ENCODE measurements at regions not wholly inside any gene's neighbourhood (a gene's known extent, or its start where the extent isn't known, plus 50 kb on each side); places are given as distances from the start of the nearest gene placed in this dataset.
"Not testable (repeated sequence)": the region's sequence is repeated elsewhere in the genome, so short reads cannot be mapped to it uniquely, and the experiment has no call there.

DNA sequence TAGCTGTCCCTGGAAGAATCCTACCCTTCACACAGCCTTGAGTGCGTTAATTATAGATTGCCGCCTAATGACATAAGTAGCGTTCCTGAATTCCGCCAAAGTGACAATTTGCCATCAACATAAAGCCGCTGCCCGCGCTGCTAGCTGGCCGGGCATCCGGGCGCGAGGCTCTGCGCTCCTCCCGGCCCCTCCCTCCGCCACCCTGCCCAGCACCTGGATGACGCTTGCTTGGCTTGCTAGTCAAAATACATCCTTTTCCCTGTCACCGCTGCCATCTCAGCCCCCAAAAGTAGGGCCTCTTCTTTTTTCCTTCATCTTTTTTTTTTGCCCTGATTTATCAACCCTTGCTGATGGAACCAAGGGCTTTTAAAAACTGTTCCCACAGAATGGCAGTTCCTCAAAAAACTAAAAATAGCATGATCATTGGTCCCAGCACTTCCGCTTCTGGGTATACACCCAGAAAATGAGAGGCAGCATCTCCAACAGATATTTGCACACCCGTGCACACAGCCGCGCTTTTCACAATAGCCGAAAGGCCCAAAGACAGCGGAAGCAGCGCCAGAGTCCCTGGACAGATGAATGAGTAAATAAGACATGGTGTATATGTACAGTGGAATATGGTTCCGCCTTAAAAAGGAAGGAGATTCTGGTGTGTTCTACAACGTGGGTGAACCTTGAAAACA lies 235.2 kb downstream of the BCL11B start:
- intact Hi-C loops (cut with DNase I): no loop called here
- ATAC-seq: no peak
- DNase-seq (ENCODE audit: low spot score): no peak

DNA sequence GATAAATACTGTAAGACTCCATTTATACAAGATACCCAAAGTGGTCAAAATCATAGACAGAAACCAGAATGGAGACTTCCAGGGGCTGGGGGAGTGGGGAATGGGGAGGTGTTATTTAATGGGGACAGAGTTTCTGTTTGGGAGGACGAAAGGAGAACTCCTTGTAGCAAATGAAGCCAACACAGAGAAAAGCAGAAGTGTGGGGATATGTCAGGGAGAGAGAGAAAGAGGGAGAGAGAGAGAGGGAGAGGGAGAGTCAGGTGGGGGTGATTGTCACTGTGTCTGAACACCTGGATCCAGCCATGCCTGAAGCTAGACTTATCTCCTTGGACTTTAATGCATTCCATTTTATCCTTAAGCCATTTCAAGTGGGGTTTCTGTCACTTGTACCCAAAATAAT lies 234.7 kb downstream of the BCL11B start:
- intact Hi-C loops (cut with DNase I); DNase-seq (ENCODE audit: low spot score); ATAC-seq: not testable (repeated sequence)

DNA sequence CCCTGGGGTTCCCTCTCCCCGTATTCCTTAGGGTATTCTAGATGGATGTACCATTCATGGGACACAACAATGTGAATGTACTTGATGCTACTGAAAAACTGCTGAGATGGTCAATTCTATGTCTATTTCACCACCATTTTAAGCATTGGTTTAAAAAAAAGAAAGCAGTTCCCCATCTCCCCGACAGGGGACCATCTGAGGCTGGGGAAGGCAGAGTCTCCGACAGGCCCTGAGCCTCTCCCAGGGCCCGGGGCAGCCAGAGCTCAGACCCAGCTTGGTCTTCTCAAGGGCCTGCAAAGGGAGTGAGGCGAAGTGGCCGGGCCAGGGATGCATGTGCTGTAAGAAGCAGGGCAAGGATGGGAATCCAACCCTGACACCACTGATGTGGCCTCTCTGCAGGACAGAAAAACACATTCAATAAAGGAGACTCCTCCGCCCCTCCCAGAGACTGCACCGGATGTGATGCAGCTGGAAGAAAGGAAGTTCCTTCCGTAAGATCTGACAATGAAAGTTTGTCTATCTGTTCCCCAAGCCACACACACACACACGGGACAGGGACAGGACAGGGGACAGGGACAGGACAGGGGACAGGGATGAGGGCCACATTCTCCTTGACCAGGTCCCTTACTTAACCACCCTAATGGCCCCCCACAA lies 234.1 kb downstream of the BCL11B start:
- no peak for DNase-seq (ENCODE audit: low spot score)
- ATAC-seq: no peak
- intact Hi-C loops (cut with DNase I): no loop called here

DNA sequence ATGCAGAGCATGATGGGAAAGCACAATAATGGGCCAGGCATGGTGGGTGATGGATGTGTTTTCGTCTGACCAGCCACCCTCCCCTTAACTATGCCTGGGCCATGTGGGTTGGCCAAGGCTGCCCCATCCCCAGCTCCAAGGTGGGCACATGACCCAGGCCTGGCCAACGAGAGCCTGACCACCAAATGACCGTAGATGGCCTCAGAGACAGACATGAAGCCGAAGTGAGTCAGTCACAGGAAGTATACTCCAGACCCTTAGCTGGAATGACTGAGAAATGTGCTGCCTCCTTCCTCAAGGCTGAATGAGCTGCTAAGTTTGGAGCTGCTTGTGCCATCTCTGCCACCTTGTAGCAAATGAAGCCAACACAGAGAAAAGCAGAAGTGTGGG lies 233.6 kb downstream of the BCL11B start:
- no peak for DNase-seq (ENCODE audit: low spot score)
- intact Hi-C loops (cut with DNase I): no loop called here

DNA sequence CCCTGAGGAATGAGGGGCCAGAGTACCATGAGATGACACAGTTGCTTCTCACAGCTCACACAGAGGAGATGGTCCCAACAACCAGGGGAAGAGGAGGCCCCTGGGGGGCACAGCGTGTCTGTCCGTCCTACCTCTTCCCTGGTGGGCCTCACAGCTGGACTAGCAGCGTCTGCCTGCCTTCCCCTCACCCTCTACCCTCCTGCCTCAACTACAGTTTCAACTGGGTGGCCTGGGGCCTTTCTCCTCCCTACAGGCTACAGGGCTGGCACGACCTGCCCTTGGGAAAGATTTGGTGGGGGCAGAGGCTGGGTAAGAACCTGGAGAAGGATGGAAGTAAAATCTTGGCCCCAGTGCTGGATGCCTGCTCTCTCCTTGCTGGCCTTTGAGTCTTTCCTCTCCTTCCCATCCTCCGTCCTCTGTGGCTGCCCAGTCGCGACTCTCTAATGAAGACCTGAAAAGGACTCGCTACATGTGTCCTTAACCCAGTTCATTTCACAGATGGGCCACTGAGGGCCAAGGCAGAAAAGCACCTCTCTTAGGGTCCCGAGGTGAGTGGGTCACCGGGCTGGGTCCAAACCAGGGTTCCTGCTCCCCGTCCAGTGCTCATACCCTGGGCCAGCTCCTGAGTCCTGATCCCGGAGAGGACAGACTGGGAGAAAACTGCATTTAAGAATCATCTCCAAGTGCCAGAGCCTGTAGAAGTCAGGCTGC lies 232.5 kb downstream of the BCL11B start:
- ATAC-seq (no peak), DNase-seq (ENCODE audit: low spot score) (no peak)
- intact Hi-C loops (cut with DNase I): no loop called here

More for the DNA sequence above, 233.6 kb downstream of the BCL11B start:
- no peak for ATAC-seq

DNA sequence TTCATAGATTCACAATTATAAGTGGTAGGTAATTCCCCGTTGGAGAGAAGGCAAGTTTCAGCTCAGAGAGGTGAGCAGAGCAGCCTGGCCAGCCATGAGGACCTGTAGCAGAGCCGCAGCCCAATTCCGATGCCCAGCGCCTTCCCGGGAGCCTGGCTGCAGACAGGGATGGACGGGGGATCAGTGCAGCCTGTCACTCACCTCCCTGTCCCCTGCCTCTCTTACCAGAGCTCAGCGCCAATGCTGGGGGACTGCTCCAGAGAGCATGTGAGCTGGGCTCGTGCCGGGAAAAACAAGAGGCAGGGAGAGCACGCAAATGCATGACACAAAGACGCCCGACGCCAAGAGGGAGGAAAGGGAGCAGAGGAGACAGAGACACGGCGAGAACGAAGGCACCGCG lies 231.9 kb downstream of the BCL11B start:
- intact Hi-C loops (cut with DNase I): no loop called here
- no peak for ATAC-seq
- DNase-seq (ENCODE audit: low spot score): no peak

DNA sequence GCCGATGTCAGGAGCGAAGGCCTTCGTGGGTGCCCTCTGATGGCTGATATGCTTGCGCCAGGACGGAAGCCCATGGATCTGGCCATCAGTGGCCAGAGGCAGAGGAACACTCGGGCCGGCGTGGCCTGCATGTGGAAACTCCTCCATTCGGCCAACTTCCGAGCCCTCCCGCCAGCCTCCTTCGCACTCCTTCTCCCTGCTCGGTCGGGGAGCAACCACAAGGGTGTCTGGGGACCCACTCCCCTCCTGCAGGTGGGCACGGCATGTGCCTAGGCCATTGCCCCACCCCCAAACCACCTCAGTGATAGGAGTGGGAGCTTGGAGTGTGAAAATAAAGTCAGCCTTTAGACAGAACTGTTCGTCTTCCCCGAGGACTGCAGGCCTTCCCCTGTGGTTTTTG lies 231.3 kb downstream of the BCL11B start:
- intact Hi-C loops (cut with DNase I): no loop called here
- DNase-seq (ENCODE audit: low spot score): no peak
- ATAC-seq: no peak

DNA sequence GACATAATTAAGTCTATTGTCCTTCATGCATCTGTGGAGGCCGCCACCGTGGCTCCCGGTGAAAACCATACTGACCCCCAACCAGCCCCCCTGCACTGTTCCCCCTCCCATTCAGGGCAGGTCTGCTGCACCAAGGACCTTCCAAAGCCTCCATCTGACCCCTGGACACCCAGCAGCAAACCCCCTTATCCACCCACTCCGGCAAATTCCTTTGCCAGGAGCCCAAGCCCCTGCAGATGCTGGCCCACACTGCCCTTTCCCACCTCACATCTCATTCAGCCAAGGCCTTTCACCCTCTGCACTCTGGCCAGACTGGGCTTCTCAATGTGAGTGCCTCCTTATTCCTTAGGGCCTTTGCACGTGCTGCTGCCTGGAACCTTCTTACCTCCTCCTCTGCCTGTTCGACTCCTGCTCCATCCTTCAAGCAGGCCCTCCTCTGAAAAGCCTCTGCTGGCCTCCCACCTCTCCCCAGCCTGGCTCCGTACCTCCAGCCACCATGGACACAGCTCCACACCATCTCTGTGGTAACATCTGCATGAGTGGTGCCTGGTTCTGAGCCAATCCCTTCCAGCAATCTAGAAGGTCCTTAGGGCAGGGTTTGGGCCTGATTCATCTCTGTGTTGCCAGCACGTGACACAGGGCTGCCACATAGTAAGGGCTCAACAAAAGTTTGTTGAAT lies 230.7 kb downstream of the BCL11B start:
- intact Hi-C loops (cut with DNase I): no loop called here
- ATAC-seq (no peak), DNase-seq (ENCODE audit: low spot score) (no peak)

DNA sequence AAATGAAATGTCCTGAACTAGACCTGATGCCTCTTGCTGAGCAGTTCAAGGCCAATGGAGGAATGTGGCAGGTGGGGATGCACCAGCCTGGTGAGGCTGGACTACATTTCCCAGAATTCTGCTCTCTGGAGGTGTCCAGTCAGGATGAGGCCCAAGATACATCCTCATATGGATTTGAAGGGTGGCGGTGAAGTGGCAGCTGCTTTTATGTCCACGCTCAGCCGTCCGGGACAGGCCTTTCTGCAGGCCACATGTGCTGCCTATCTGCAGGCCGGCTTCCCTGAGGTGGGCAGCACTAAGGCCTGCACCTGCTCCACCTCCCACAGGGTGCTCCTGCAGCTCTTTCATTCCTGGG lies 230.2 kb downstream of the BCL11B start:
- intact Hi-C loops (cut with DNase I): no loop called here
- DNase-seq (ENCODE audit: low spot score): no peak

DNA sequence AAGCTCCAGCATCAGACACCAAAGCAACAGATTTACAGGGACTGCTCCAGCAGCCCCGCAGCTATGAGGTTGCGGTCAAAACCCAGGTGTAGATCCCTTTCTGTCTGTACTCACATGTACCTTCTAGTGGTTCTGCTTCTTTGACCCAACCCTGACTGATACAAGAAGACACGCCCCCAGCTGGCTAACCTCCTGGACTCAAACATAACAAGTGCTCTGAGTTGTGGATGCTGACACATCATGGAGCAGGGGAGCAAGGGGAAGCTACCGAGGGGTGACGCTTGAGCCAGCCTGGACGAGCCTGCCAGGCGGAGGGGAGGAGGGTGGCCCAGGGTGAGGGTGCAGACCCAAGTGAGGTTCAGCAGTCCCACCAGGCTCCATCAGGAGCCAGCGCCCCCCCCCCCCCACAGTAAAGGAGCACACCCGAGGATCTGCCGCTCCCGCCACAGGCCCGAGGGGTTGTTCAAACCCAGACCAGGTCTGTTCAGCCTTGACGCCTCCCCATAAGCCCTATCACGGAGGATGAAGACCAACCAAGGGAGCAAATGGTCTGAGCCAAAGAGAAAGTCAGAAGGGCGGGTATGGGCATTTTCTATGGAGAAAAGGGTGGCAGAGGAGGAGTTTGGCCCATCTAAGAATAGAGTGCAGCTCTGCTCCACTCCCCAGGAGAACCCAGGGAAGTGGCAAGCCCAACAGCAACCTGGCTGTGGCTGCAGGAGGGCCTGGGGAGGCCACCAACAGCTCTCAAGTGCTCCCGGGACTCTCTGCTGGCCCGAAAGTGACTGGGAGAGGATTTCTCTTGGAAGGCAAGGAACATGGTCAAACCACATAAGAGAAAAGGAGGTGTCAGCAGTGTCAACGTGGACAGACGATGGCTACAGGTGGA lies 229.4 kb downstream of the BCL11B start:
- no peak for DNase-seq (ENCODE audit: low spot score)
- ATAC-seq: no peak
- intact Hi-C loops (cut with DNase I): no loop called here

More for the DNA sequence above, 230.2 kb downstream of the BCL11B start:
- ATAC-seq: no peak

DNA sequence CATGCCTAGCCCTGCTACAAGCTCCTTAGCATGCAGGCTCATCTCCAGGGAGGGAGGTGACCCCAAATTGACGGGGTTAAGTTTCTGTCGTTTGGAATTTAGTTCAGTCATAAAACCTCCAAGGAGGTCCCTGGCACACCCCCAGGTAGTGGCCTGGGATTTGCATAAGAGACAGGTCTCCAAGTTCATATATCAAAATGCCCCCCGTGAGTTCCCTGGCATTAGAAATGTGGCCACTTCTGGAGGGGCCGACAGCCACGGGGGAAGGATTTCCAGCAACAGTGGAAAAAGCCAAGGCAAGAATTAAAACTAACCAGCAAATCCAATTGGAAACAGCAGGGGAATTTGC lies 228.8 kb downstream of the BCL11B start:
- DNase-seq (ENCODE audit: low spot score) (no peak), ATAC-seq (no peak)
- intact Hi-C loops (cut with DNase I): no loop called here

DNA sequence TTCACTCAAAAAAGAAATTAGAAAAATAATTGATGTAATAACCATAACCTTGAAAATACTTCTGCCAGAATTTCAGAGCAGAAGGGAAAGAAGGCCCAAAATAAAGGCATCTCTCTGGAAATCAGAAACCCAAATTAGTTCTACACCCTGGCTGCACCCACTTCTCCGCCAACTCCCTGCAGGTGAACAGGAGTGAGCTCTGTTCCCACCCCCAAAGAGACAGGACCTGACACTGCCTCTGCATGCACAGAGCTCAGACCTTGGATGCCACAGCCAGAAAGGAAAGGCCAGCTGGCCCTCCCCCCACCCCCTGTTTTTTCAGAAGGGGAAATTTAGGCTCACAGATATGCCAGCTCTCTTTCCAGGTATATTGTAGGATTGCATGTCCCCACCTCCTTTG lies 228.2 kb downstream of the BCL11B start:
- DNase-seq (ENCODE audit: low spot score) (no peak), ATAC-seq (no peak)
- intact Hi-C loops (cut with DNase I): no loop called here

DNA sequence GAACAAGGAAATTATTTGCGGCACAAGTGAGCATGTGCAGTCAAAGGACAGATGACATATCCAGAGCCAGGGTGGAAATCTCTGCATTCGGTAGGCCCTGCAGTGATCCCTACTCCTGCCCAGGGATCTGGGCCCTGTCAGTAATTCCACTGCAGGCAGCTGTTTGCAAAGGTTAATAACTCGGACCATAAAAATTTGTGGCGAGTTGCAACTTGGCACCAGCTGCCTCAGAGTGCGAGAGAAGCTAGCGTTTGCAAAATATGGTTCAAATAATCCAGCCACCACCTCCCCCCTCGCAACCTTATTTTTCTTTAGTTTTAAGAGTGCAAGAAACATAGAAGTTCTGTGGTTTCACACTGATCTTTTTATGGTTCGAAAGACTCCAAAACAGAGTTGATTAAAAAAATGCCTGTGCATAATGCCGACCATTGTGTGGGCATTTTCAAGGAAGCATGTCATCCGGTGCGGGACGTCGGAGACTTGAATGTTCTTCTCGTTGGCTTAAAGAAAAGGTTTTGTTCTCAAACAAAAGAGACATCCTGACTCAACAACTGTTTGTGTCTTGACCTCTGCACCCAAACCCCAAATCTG lies 224.5 kb downstream of the BCL11B start:
- DNase-seq (ENCODE audit: low spot score): peak; percentile 51
- intact Hi-C loops (cut with DNase I): no loop called here
- ATAC-seq: peak; percentile 34

DNA sequence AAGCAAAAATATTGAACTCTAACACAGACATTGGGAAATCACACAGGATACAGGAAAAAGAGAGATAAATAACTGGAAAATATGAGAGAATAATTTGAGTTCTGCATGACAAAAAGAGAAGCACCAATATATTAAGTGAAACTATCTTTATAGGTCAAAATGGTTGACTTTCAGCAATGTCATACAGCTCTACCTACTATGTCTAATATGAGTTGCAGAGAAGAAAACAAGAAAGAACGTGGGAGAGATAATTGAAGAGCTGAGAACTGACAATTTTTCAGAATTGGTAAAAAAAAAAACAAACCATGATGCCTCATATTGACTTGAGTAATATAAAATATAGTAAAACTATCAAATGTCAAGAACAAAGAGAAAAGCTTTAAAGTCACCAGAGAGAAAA lies 221.7 kb downstream of the BCL11B start:
- intact Hi-C loops (cut with DNase I): no loop called here
- DNase-seq (ENCODE audit: low spot score) (no peak), ATAC-seq (no peak)

DNA sequence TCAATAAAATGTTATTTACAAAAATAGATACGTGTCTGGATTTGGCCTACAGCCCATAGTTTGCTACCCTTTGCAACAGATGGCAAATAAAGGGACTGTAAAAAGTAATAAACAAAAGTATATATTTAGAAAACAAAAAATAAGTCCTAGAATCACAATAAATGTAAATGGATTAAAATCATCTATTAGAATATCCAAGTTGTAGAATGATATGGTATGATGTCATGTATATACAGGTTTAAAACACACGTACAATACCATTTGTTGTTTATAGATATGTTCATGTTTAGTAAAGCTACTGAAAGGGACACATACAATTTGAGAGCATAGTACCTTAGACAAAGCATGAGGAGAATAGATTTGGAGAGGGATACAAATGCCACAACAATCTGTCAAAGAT lies 219.5 kb downstream of the BCL11B start:
- DNase-seq (ENCODE audit: low spot score) (no peak), ATAC-seq (no peak)
- intact Hi-C loops (cut with DNase I): no loop called here

DNA sequence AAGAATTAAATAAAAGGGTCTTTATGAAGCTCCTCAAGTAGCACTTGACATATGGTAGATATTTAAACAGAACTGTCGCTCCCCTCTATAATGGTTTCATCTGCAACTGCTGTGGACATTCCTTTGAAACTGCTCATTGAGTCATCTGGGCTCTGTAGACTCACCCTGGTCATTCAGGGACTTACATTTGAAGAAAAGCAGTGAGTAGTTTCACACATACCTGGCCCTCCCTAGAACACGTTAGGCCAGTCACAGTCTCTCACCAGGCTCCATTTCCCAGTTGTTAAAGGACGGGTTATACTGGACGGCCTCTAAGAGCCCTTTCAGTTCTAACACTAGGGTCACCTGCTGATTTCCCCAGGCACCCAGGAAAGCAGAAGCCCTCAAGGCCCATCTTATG lies 217.0 kb downstream of the BCL11B start:
- DNase-seq (ENCODE audit: low spot score): no peak
- no peak for ATAC-seq
- intact Hi-C loops (cut with DNase I): no loop called here

DNA sequence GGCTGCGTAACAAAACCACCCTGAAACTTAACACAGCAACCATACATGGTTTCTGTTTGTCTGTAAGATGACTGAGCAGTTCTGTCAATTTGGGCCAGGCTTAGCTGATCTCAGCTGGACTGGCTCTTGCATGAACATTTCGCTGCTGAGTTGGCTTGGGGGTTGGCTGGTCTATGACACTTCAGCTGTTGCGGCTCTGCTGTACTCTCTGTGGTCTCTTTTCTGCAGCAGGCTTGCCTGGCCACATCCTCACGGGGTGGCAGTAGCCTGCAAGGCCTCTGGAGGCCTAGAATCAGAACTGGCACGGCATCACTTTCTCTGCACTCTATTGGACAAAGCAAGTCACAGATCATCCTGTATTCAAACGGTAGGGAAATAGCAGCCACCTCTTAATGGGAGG lies 216.2 kb downstream of the BCL11B start:
- ATAC-seq (no peak), DNase-seq (ENCODE audit: low spot score) (no peak)
- intact Hi-C loops (cut with DNase I): no loop called here

DNA sequence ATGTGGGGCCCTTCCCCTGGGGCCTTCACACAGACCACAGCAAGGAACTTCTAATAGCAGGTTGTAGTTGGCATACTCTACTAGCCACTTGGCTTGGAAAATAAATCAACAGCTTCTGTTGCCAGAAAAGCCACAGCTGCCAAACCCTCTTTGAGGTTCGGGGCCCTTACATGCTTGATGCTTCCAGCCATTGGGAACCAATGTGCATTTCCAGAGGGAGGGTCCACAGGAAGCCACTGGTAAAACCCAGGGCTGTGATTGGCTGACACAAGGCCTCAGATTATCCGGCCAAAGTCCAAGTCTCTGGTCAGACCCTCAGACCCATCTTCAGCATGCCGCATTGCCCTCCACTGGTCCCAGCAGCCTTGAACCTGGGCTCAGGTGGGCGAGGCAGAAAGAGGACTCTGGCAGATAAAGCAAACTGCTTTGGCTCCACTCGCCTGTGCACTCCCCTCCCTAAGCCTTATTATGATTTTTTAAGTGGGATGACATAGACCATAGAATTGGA lies 214.4 kb downstream of the BCL11B start:
- DNase-seq (ENCODE audit: low spot score) (no peak), ATAC-seq (no peak)
- intact Hi-C loops (cut with DNase I): no loop called here

DNA sequence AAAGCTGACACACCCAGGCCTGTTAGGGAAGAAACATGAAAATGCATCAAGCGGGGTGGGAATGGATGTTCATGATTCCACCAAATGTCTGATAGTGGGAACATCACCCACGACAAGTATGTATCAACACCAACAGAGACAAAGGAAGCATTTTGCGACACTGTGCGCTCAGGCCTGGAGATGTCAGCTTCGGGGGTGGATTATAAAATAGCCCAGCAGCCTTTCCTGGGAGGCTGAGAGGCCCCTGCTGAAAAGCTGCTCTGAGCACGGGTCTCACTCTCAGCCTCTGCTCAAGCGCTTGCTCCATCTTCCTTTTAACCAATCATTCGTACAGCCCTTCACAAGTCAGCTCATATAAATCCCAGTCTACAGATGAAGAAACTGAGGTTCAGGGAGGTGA lies 213.5 kb downstream of the BCL11B start:
- intact Hi-C loops (cut with DNase I): no loop called here

More for the DNA sequence above, 213.5 kb downstream of the BCL11B start:
- ATAC-seq (no peak), DNase-seq (ENCODE audit: low spot score) (no peak)
